C4-2B (cell line): ENCODE measurements at regions not wholly inside any gene's neighbourhood (a gene's known extent, or its start where the extent isn't known, plus 50 kb on each side); places are given as distances from the start of the nearest gene placed in this dataset.

Experiments
- CTCF ChIP-seq: fragments of 450-650 bp; conservative IDR thresholded peaks from 2 replicates; pipeline ENCODE4 v1.5.1; 2017; ENCODE audit warnings: mild to moderate bottlenecking
- ZFX ChIP-seq: fragments of 450-650 bp; IDR thresholded peaks from 2 replicates; pipeline ENCODE4 v1.6.1; 2017

DNA sequence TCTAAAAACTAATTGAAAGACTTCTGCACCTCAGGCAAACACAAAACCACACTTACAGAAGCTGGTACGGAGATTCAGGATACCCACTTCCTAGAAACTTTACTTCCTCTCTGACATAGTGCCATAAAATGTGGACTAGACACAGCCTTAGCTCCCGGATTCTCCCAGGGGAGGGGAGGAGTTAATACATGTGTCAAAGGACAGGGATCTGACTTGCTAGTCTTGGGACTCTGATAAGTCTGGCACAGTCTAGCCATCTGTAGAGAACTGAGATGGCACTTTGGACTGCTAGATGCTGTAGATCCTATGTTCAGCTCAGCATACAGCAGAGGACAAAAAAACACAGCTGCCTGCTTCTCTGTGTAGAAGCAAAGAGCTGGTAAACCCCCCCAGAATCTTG, 769.8 kb upstream of the MIR17HG start:
- TF ChIP-seq CTCF (no peak), ZFX (no peak)
